NT2/D1 (cell line): ENCODE measurements at regions not wholly inside any gene's neighbourhood (a gene's known extent, or its start where the extent isn't known, plus 50 kb on each side); places are given as distances from the start of the nearest gene placed in this dataset.

Experiments
- YY1 ChIP-seq: IDR thresholded peaks from 2 replicates; pipeline ENCODE4 v1.6.1; 2011; ENCODE audit not compliant: insufficient read length, insufficient read depth
- ZNF274 ChIP-seq: IDR thresholded peaks from 2 replicates; pipeline ENCODE4 v1.6.1; 2011; ENCODE audit warnings: mild to moderate bottlenecking, low read depth, low read length

- TF ChIP-seq ZNF274 (no peak), YY1 (no peak)
These were observed 1588.1 kb upstream of the B3GALT2 start for GRCh38 chr1:194774535-194774934.
